ENCODE measurements at regions not wholly inside any gene's neighbourhood (a gene's known extent, or its start where the extent isn't known, plus 50 kb on each side); places are given as distances from the start of the nearest gene placed in this dataset.

GRCh38 chr5:30331534-30331933, 862.0 kb upstream of the CDH6 start:
- no peaks in the 10 kb centered on the region for H3K9me3 ChIP-seq (ENCODE audit: control insufficient read depth, low read length, poor library complexity, severe bottlenecking)
- no peak overlapping the region for H3K4me3 Mint-ChIP-seq
- DNase-seq: no peak
- H3K36me3 Mint-ChIP-seq (ENCODE audit: low read depth): no peaks in the 10 kb centered on the region
- H3K4me1 Mint-ChIP-seq: no peaks in the 10 kb centered on the region
- ATAC-seq: no peak
- no peak overlapping the region for H3K27ac Mint-ChIP-seq
- no peaks in the 10 kb centered on the region for H3K27me3 Mint-ChIP-seq

- no peak for ATAC-seq
Measured at GRCh38 chr5:30325795-30326194, 867.7 kb upstream of the CDH6 start.

GRCh38 chr5:30324083-30324482, 869.4 kb upstream of the CDH6 start:
- DNase-seq (no peak), ATAC-seq (no peak)
- H3K36me3 Mint-ChIP-seq (ENCODE audit: low read depth): no peaks in the 10 kb centered on the region
- H3K9me3 ChIP-seq (ENCODE audit: control insufficient read depth, low read length, poor library complexity, severe bottlenecking): no peaks in the 10 kb centered on the region
- no peak overlapping the region for H3K4me3 Mint-ChIP-seq
- no peak overlapping the region for H3K27ac Mint-ChIP-seq
- no peaks in the 10 kb centered on the region for H3K4me1 Mint-ChIP-seq
- H3K27me3 Mint-ChIP-seq: no peaks in the 10 kb centered on the region

More at GRCh38 chr5:30325795-30326194, 867.7 kb upstream of the CDH6 start:
- Mint-ChIP-seq H3K27ac (no peak overlapping the region), H3K4me1 (no peaks in the 10 kb centered on the region), H3K36me3 (ENCODE audit: low read depth) (no peaks in the 10 kb centered on the region), H3K4me3 (no peak overlapping the region), H3K27me3 (no peaks in the 10 kb centered on the region)
- H3K9me3 ChIP-seq (ENCODE audit: control insufficient read depth, low read length, poor library complexity, severe bottlenecking): no peaks in the 10 kb centered on the region
- DNase-seq: no peak

- DNase-seq (no peak), ATAC-seq (no peak)
- Mint-ChIP-seq H3K4me3 (no peak overlapping the region), H3K36me3 (ENCODE audit: low read depth) (no peaks in the 10 kb centered on the region), H3K4me1 (no peaks in the 10 kb centered on the region), H3K27ac (no peak overlapping the region), H3K27me3 (no peaks in the 10 kb centered on the region)
- H3K9me3 ChIP-seq (ENCODE audit: control insufficient read depth, low read length, poor library complexity, severe bottlenecking): no peaks in the 10 kb centered on the region
Measured at GRCh38 chr5:30287890-30288289, 905.6 kb upstream of the CDH6 start.

GRCh38 chr5:30279237-30279636, 914.2 kb upstream of the CDH6 start:
- Mint-ChIP-seq H3K4me1 (no peaks in the 10 kb centered on the region), H3K27me3 (no peaks in the 10 kb centered on the region), H3K27ac (no peak overlapping the region), H3K36me3 (ENCODE audit: low read depth) (no peaks in the 10 kb centered on the region), H3K4me3 (no peak overlapping the region)
- DNase-seq (no peak), ATAC-seq (no peak)
- no peaks in the 10 kb centered on the region for H3K9me3 ChIP-seq (ENCODE audit: control insufficient read depth, low read length, poor library complexity, severe bottlenecking)

- H3K4me3 Mint-ChIP-seq: no peak overlapping the region
- DNase-seq (no peak), ATAC-seq (no peak)
- no peak overlapping the region for H3K27ac Mint-ChIP-seq
- H3K27me3 Mint-ChIP-seq: no peaks in the 10 kb centered on the region
- no peaks in the 10 kb centered on the region for H3K9me3 ChIP-seq (ENCODE audit: control insufficient read depth, low read length, poor library complexity, severe bottlenecking)
- no peaks in the 10 kb centered on the region for H3K4me1 Mint-ChIP-seq
- no peaks in the 10 kb centered on the region for H3K36me3 Mint-ChIP-seq (ENCODE audit: low read depth)
Measured at GRCh38 chr5:30267026-30267425, 926.5 kb upstream of the CDH6 start.

GRCh38 chr5:30239331-30240022, 954.0 kb upstream of the CDH6 start:
- H3K9me3 ChIP-seq (ENCODE audit: control insufficient read depth, low read length, poor library complexity, severe bottlenecking): no peaks in the 10 kb centered on the region
- Mint-ChIP-seq H3K4me3 (no peak overlapping the region), H3K4me1 (no peaks in the 10 kb centered on the region), H3K27ac (no peak overlapping the region), H3K36me3 (ENCODE audit: low read depth) (no peaks in the 10 kb centered on the region), H3K27me3 (no peaks in the 10 kb centered on the region)
- ATAC-seq: no peak
- no peak for DNase-seq

GRCh38 chr5:30237189-30237588, 956.3 kb upstream of the CDH6 start:
- Mint-ChIP-seq H3K4me1 (no peaks in the 10 kb centered on the region), H3K36me3 (ENCODE audit: low read depth) (no peaks in the 10 kb centered on the region), H3K27me3 (no peaks in the 10 kb centered on the region), H3K4me3 (no peak overlapping the region), H3K27ac (no peak overlapping the region)
- DNase-seq (no peak), ATAC-seq (no peak)
- H3K9me3 ChIP-seq (ENCODE audit: control insufficient read depth, low read length, poor library complexity, severe bottlenecking): no peaks in the 10 kb centered on the region

- no peak overlapping the region for H3K27ac Mint-ChIP-seq
- no peak for ATAC-seq
Measured at GRCh38 chr5:30209755-30210154, 983.7 kb upstream of the CDH6 start.

GRCh38 chr5:30197662-30198061, 995.8 kb upstream of the CDH6 start:
- H3K4me1 Mint-ChIP-seq: no peaks in the 10 kb centered on the region
- DNase-seq (no peak), ATAC-seq (no peak)
- no peak overlapping the region for H3K27ac Mint-ChIP-seq
- H3K4me3 Mint-ChIP-seq: no peak overlapping the region
- H3K9me3 ChIP-seq (ENCODE audit: control insufficient read depth, low read length, poor library complexity, severe bottlenecking): peaks cover 2% of the 10 kb centered on the region
- no peaks in the 10 kb centered on the region for H3K36me3 Mint-ChIP-seq (ENCODE audit: low read depth)
- no peaks in the 10 kb centered on the region for H3K27me3 Mint-ChIP-seq

More at GRCh38 chr5:30209755-30210154, 983.7 kb upstream of the CDH6 start:
- DNase-seq: no peak
- no peaks in the 10 kb centered on the region for H3K9me3 ChIP-seq (ENCODE audit: control insufficient read depth, low read length, poor library complexity, severe bottlenecking)
- no peaks in the 10 kb centered on the region for H3K36me3 Mint-ChIP-seq (ENCODE audit: low read depth)
- H3K4me3 Mint-ChIP-seq: no peak overlapping the region
- no peaks in the 10 kb centered on the region for H3K4me1 Mint-ChIP-seq
- H3K27me3 Mint-ChIP-seq: no peaks in the 10 kb centered on the region

- peaks cover 2% of the 10 kb centered on the region for H3K9me3 ChIP-seq (ENCODE audit: control insufficient read depth, low read length, poor library complexity, severe bottlenecking)
- DNase-seq (no peak), ATAC-seq (no peak)
- Mint-ChIP-seq H3K36me3 (ENCODE audit: low read depth) (no peaks in the 10 kb centered on the region), H3K4me3 (no peak overlapping the region), H3K27ac (no peak overlapping the region), H3K4me1 (no peaks in the 10 kb centered on the region), H3K27me3 (no peaks in the 10 kb centered on the region)
Measured at GRCh38 chr5:30195036-30195435, 998.5 kb upstream of the CDH6 start.

GRCh38 chr5:30194595-30194994, 998.9 kb upstream of the CDH6 start:
- H3K27me3 Mint-ChIP-seq: no peaks in the 10 kb centered on the region
- DNase-seq (no peak), ATAC-seq (no peak)
- no peaks in the 10 kb centered on the region for H3K4me1 Mint-ChIP-seq
- no peak overlapping the region for H3K4me3 Mint-ChIP-seq
- no peak overlapping the region for H3K27ac Mint-ChIP-seq
- peaks cover 2% of the 10 kb centered on the region for H3K9me3 ChIP-seq (ENCODE audit: control insufficient read depth, low read length, poor library complexity, severe bottlenecking)
- H3K36me3 Mint-ChIP-seq (ENCODE audit: low read depth): no peaks in the 10 kb centered on the region

- no peaks in the 10 kb centered on the region for H3K27me3 Mint-ChIP-seq
- no peaks in the 10 kb centered on the region for H3K36me3 Mint-ChIP-seq (ENCODE audit: low read depth)
- no peak for ATAC-seq
- no peaks in the 10 kb centered on the region for H3K4me1 Mint-ChIP-seq
- H3K27ac Mint-ChIP-seq: no peak overlapping the region
- no peaks in the 10 kb centered on the region for H3K9me3 ChIP-seq (ENCODE audit: control insufficient read depth, low read length, poor library complexity, severe bottlenecking)
- no peak for DNase-seq
- no peak overlapping the region for H3K4me3 Mint-ChIP-seq
Measured at GRCh38 chr5:30183795-30184194, 1009.7 kb upstream of the CDH6 start.

GRCh38 chr5:30156156-30156555, 1037.3 kb upstream of the CDH6 start:
- no peak for ATAC-seq
- DNase-seq: no peak
- no peaks in the 10 kb centered on the region for H3K36me3 Mint-ChIP-seq (ENCODE audit: low read depth)
- H3K27me3 Mint-ChIP-seq: no peaks in the 10 kb centered on the region
- no peak overlapping the region for H3K4me3 Mint-ChIP-seq
- H3K27ac Mint-ChIP-seq: no peak overlapping the region
- H3K4me1 Mint-ChIP-seq: no peaks in the 10 kb centered on the region
- no peaks in the 10 kb centered on the region for H3K9me3 ChIP-seq (ENCODE audit: control insufficient read depth, low read length, poor library complexity, severe bottlenecking)
